ENCODE measurements at regions not wholly inside any gene's neighbourhood (a gene's known extent, or its start where the extent isn't known, plus 50 kb on each side); places are given as distances from the start of the nearest gene placed in this dataset.

GRCh38 chr2:107258531-107259407 lies 372.8 kb upstream of the ST6GAL2 start:
- H3K27ac ChIP-seq: no peak overlapping the region
- H3K4me3 ChIP-seq: no peak overlapping the region
- DNase-seq (ENCODE audit: low spot score): no peak
- TF ChIP-seq CTCF (IDR thresholded peaks at IDR 0.05): no peak

GRCh38 chr2:107259408-107260195 lies 373.6 kb upstream of the ST6GAL2 start:
- no peak for DNase-seq (ENCODE audit: low spot score)
- H3K4me3 ChIP-seq: no peak overlapping the region
- no peak for TF ChIP-seq CTCF (IDR thresholded peaks at IDR 0.05)
- H3K27ac ChIP-seq: no peak overlapping the region

- Histone ChIP-seq H3K4me3 (no peak overlapping the region), H3K27ac (no peak overlapping the region)
- no peak for TF ChIP-seq CTCF (IDR thresholded peaks at IDR 0.05)
- no peak for DNase-seq (ENCODE audit: low spot score)
Measured at GRCh38 chr2:107263628-107264027, 377.7 kb upstream of the ST6GAL2 start.

DNA sequence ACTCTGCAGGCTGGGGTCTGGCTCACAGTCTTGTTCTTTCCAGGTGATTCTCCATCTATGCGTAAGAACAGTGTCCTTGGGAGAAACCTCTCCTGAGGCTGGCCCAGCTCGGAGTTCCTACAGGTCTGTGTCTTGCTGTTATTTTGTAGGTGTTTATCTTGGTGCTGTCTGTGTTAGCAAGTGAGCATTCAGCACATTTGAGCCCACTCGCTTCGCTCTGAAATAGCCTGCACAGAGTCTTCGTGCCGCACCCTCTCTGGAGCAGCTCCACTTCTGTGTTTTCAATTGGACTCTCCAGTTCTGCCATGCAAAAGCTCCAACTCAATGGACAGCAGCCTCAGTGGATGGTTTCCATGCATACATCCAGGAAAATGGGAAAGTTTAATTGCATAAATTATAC lies 378.2 kb upstream of the ST6GAL2 start:
- Histone ChIP-seq H3K4me3 (no peak overlapping the region), H3K27ac (no peak overlapping the region)
- TF ChIP-seq CTCF (IDR thresholded peaks at IDR 0.05): no peak
- DNase-seq (ENCODE audit: low spot score): no peak

- Histone ChIP-seq H3K4me3 (no peak overlapping the region), H3K27ac (no peak overlapping the region)
- TF ChIP-seq CTCF (IDR thresholded peaks at IDR 0.05): no peak
- DNase-seq (ENCODE audit: low spot score): no peak
Measured at GRCh38 chr2:107266555-107266954, 380.6 kb upstream of the ST6GAL2 start.

DNA sequence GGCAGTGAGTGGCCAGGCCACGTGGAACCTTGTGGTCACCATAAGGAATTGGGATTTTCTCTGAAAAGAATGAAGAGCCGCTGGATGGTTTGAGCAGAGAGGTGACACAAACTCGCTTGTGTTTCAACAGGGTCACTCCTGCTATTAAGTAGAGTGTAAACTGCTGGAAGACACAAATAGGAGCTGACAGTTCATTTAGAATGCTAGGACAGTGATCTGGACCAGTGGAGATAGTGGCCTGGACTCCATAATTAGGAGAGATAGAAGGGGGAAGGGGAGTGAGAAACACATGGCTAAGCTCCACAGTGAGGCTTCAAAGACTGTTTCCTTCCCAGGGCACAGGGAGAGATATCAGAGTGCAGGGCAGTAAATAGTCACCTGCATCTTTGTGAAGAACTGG lies 381.1 kb upstream of the ST6GAL2 start:
- no peak overlapping the region for H3K4me3 ChIP-seq

More for the DNA sequence above, 381.1 kb upstream of the ST6GAL2 start:
- DNase-seq (ENCODE audit: low spot score): no peak
- TF ChIP-seq CTCF (IDR thresholded peaks at IDR 0.05): no peak
- H3K27ac ChIP-seq: no peak overlapping the region
